Thoracic aorta (tissue), 2 donors: ENCODE measurements at regions not wholly inside any gene's neighbourhood (a gene's known extent, or its start where the extent isn't known, plus 50 kb on each side); places are given as distances from the start of the nearest gene placed in this dataset.

Source experiments
- ATAC-seq: fragments of 150-250 bp; one replicate; pipeline ENCODE4 v1.8.0; 2017; ENCODE audit warnings: low read depth; ENCODE audit not compliant: insufficient number of reproducible peaks, low FRiP score
- DNase-seq: peaks from one replicate; pipeline ENCODE4 v3.0.0-alpha.2; 2020; ENCODE audit warnings: low spot score
- H3K27ac ChIP-seq, 2 donors: fragments of 200-600 bp; sonication (generic); 1 replicate in 1 of 2; 2 replicates in 1 of 2; pipeline ENCODE4 v1.5.1; 2016; ENCODE audit warnings: mild to moderate bottlenecking in 2 of 2, moderate library complexity in 2 of 2
- H3K27me3 ChIP-seq: fragments of 200-600 bp; sonication (generic); replicated peaks from 2 replicates; pipeline ENCODE4 v1.6.0; 2016; ENCODE audit warnings: mild to moderate bottlenecking; ENCODE audit not compliant: insufficient read depth
- H3K36me3 ChIP-seq: fragments of 200-600 bp; sonication (generic); one replicate; pipeline ENCODE4 v1.5.1; 2016
- H3K4me1 ChIP-seq, 2 donors: fragments of 200-600 bp; sonication (generic); 1 replicate in 1 of 2; 2 replicates in 1 of 2; pipeline versions ENCODE4 v1.5.1 to v1.6.0; 2016; ENCODE audit warnings: low read depth in 2 of 2, mild to moderate bottlenecking in 1 of 2; ENCODE audit not compliant: control insufficient read depth in 1 of 2
- H3K4me3 ChIP-seq: fragments of 200-600 bp; sonication (generic); 2 replicates; pipeline ENCODE4 v1.5.1; 2016; ENCODE audit warnings: mild to moderate bottlenecking
- H3K9me3 ChIP-seq: fragments of 200-600 bp; sonication (generic); 2 replicates; pipeline ENCODE4 v1.5.1; 2016
- TF ChIP-seq, protein P1 (sequence below): fragments of 200-600 bp; sonication (generic); IDR thresholded peaks from one replicate; pipeline ENCODE4 v1.5.1; 2019; ENCODE audit warnings: antibody characterized with exemption

DNA sequence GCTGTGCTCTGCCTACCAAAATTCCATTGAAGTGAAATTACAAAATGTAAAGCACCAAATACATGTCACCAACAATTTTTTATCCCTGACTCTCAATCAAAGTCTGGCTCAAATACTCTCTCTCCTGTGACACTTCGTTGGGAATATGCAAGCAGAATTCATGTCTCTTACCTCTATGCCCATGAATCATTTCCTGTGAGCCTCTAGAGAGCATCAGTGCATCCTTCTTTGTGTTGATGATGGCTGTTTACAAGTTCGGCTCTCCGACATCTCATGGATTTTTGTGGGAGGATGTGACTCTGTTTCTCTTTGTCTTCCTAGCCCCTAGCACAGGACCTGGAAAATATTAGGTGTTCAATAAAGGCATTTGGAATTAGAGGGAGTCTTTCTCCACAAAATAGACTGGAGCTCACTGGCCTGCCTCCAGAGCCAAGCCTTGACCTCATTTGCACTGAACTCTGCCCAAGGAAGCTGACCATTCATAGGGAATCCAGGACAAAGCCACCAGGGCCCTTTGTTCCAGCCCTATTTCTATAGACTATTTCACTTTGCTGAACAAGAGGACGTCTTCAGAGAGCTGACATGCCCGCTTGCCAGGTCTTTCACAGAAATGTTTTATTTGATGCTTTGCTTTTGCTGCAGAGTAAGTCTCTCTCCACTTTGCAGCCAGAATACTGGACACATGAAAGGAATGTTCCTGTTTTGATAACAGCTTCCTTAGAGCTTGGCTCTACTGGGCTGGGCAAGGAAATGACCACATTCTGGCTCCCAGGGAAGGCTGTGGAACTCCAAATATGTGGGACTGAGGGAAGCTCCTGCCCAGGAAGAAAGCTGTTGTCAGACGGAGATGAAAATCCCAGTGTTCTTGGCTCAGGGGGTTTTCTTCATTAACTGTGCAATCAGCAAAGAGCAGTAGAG is 194.5 kb upstream of the CDYL start:
- H3K4me3 ChIP-seq: no peak overlapping the region
- no peaks in the 10 kb centered on the region for H3K9me3 ChIP-seq
- H3K36me3 ChIP-seq: no peaks in the 10 kb centered on the region
- H3K27ac ChIP-seq: no peak overlapping the region
- ATAC-seq: no peak
- H3K4me1 ChIP-seq: peaks cover 9 to 23% of the 10 kb centered on the region in 2 donors
- DNase-seq: no peak
- TF ChIP-seq, protein P1, sequence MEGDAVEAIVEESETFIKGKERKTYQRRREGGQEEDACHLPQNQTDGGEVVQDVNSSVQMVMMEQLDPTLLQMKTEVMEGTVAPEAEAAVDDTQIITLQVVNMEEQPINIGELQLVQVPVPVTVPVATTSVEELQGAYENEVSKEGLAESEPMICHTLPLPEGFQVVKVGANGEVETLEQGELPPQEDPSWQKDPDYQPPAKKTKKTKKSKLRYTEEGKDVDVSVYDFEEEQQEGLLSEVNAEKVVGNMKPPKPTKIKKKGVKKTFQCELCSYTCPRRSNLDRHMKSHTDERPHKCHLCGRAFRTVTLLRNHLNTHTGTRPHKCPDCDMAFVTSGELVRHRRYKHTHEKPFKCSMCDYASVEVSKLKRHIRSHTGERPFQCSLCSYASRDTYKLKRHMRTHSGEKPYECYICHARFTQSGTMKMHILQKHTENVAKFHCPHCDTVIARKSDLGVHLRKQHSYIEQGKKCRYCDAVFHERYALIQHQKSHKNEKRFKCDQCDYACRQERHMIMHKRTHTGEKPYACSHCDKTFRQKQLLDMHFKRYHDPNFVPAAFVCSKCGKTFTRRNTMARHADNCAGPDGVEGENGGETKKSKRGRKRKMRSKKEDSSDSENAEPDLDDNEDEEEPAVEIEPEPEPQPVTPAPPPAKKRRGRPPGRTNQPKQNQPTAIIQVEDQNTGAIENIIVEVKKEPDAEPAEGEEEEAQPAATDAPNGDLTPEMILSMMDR: no peak
- no peaks in the 10 kb centered on the region for H3K27me3 ChIP-seq

DNA sequence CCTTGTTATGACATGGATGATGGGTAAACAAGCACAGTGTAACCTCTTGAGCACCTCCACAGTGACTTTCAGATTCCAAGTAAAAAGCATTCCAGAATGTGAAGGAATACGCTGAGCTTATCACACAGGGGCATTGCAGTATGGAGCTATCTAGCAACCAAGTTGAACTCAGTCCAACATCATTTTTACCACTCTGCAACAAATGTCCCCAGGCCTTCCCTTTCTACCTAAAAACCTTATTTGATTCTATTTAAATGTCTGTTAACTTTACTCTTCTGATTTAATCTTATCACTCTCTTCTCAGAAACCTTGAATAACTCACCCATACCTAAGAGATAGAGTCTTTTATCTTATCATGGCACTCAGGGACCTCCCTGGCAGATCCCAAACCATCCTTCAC is 195.8 kb upstream of the CDYL start:
- Histone ChIP-seq H3K36me3 (no peaks in the 10 kb centered on the region), H3K27me3 (no peaks in the 10 kb centered on the region), H3K27ac (no peak overlapping the region), H3K4me3 (no peak overlapping the region), H3K4me1 (peaks cover 9 to 23% of the 10 kb centered on the region in 2 donors), H3K9me3 (no peaks in the 10 kb centered on the region)
- TF ChIP-seq, protein P1: no peak
- ATAC-seq: no peak
- DNase-seq: no peak

DNA sequence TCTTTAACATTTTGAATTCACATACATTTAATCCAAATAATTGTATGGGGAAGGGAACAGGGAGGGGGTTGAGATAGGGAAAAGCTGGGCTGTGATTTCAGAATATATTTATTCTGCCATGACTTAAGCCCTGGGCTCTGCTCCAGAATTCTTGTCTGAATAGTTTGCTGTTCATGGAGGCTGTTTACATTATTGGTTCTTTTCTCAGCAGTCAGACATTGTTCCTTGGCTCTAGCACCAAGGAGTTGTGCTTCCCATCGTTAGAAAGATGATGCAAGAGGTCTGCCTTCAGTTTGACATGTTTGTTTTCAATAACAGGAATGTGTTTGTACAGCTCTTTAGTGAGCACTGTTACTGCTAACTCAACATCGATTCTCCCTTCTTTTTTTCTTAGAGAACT is 198.8 kb upstream of the CDYL start:
- ATAC-seq: peak; percentile 71

DNA sequence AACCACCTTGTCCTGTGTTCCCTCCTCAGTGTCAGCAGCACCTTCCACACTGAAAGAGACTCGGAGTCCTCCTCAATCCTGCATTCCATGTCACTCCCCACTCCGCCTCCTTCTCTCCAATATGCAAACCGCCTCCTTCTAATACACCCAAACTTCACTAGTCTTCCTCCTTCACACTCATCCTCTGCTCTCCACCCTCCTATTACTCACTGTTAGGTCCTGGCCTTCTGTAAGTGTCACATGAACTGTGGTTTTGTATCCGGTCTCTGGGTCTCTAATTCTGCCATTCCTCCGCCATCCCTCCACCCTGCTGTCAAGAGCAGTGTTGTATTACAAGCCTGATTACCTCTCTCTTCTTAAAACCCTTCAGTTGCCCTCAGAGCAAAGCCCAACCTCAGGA is 200.5 kb upstream of the CDYL start:
- H3K4me1 ChIP-seq: peaks cover 3 to 12% of the 10 kb centered on the region in 2 donors
- H3K9me3 ChIP-seq: peaks cover 10% of the 10 kb centered on the region
- no peak for ATAC-seq
- no peak overlapping the region for H3K4me3 ChIP-seq
- H3K27ac ChIP-seq: no peak overlapping the region
- DNase-seq: no peak
- no peaks in the 10 kb centered on the region for H3K27me3 ChIP-seq
- TF ChIP-seq, protein P1: no peak
- H3K36me3 ChIP-seq: no peaks in the 10 kb centered on the region

More for the DNA sequence above, 198.8 kb upstream of the CDYL start:
- Histone ChIP-seq H3K27ac (no peak overlapping the region), H3K36me3 (no peaks in the 10 kb centered on the region), H3K9me3 (no peaks in the 10 kb centered on the region), H3K4me1 (peaks cover 4 to 18% of the 10 kb centered on the region in 2 donors), H3K27me3 (no peaks in the 10 kb centered on the region), H3K4me3 (no peak overlapping the region)
- TF ChIP-seq, protein P1: no peak
- DNase-seq: no peak

DNA sequence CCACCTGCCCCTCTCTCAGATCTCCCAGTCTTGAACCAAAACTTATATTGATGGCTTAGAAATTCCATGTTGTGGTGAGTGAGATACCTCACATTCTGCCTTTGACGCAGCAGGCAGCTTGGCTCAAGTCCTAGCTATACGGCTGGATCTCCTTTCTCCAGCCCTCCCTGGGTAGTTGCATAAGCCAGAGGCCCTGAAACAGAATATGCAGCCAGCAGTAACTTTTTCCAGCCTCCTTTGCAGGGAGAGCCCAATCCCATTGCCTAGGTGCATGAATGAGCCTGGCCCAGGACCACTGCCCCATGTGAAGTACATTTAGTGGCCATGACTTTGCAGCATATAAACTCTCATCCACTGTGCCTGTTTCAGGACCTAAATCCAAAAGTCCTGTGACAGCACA is 202.2 kb upstream of the CDYL start:
- TF ChIP-seq, protein P1: no peak
- Histone ChIP-seq H3K27me3 (no peaks in the 10 kb centered on the region), H3K4me1 (peaks cover 3 to 12% of the 10 kb centered on the region in 2 donors), H3K27ac (no peak overlapping the region), H3K4me3 (no peak overlapping the region), H3K36me3 (no peaks in the 10 kb centered on the region), H3K9me3 (peaks cover 19% of the 10 kb centered on the region)
- DNase-seq (no peak), ATAC-seq (no peak)
